Left renal cortex interstitium (tissue), 4 donors: ENCODE measurements at regions not wholly inside any gene's neighbourhood (a gene's known extent, or its start where the extent isn't known, plus 50 kb on each side); places are given as distances from the start of the nearest gene placed in this dataset.
"Not testable (repeated sequence)": the region's sequence is repeated elsewhere in the genome, so short reads cannot be mapped to it uniquely, and the experiment has no call there.

ENCODE experiments used
- DNase-seq, 4 donors: peaks; one replicate each; pipeline ENCODE4 v3.0.0-alpha.2; 2013; ENCODE audit warnings: low read depth in 4 of 4, low spot score in 2 of 4, missing footprints in 1 of 4

- DNase-seq, result no peak
Observed at GRCh38 chr18:55731594-55732042, 143.6 kb upstream of the TCF4 start.

DNA sequence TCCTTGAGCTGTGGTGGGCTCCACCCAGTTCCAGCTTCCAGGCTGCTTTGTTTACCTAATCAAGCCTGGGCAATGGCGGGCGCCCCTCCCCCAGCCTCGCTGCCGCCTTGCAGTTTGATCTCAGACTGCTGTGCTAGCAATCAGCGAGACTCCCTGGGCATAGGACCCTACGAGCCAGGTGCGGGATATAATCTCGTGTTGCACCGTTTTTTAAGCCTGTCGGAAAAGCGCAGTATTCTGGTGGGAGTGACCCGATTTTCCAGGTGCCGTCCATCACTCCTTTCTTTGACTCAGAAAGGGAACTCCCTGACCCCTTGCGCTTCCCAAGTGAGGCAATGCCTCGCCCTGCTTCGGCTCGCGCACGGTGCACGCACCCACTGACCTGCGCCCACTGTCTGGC is 133.0 kb upstream of the TCF4 start:
- DNase-seq, result not testable (repeated sequence)

GRCh38 chr18:55713707-55714106 is 125.7 kb upstream of the TCF4 start:
- DNase-seq, result no peak

GRCh38 chr18:55706898-55707297 is 118.9 kb upstream of the TCF4 start:
- no peak for DNase-seq

DNA sequence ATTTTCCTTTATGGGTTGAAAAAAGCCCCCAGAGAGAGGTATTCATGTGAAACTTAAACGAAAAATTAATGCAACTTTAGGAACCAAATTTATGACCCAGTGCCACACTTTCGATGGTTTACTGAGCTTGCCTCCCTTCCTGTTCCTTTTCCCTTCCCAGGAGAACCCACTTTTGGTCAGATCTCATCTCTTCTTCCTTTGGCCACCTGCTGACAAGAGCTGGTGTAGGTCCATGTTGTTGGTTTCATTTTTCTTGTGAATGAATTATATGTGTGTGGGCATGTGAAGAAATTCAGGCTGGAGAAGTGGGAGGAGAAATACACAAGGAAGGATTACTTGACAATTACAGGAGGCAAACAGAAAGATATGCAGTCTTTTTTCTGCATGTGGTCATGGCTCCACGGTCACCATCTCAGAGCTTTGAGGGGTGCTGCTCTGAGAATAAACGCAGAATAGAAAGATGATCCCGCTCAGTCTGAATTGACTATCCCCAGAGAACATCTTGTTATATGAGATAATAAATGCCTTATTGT is 111.3 kb upstream of the TCF4 start:
- DNase-seq, result no peak

- DNase-seq, result no peak
Observed at GRCh38 chr18:55696811-55697210, 108.8 kb upstream of the TCF4 start.

GRCh38 chr18:55695091-55695490 is 107.1 kb upstream of the TCF4 start:
- DNase-seq, result no peak

- no peak for DNase-seq
Observed at GRCh38 chr18:55694291-55694690, 106.3 kb upstream of the TCF4 start.

- no peak for DNase-seq
Observed at GRCh38 chr18:55688030-55688429, 100.0 kb upstream of the TCF4 start.

DNA sequence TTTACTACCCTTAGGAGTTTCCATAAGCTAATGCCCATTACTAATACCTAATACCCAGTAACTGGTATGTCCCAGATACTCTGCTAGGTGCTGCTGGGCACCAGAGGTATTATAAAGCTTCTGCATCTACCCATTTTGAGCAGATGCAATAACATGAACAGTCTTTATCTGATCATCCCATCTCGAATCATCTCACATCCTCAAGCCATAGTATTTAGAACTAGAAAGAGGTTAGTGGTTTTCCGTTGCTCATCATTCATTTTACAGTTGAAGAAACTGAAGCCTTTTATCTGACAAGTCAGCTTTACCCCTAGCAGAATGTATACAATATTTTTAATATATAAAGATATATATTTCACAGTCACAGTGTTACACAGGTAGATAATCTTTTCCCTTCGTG is 99.1 kb upstream of the TCF4 start:
- no peak for DNase-seq

- DNase-seq, result no peak
Observed at GRCh38 chr18:55685638-55686037, 97.6 kb upstream of the TCF4 start.

DNA sequence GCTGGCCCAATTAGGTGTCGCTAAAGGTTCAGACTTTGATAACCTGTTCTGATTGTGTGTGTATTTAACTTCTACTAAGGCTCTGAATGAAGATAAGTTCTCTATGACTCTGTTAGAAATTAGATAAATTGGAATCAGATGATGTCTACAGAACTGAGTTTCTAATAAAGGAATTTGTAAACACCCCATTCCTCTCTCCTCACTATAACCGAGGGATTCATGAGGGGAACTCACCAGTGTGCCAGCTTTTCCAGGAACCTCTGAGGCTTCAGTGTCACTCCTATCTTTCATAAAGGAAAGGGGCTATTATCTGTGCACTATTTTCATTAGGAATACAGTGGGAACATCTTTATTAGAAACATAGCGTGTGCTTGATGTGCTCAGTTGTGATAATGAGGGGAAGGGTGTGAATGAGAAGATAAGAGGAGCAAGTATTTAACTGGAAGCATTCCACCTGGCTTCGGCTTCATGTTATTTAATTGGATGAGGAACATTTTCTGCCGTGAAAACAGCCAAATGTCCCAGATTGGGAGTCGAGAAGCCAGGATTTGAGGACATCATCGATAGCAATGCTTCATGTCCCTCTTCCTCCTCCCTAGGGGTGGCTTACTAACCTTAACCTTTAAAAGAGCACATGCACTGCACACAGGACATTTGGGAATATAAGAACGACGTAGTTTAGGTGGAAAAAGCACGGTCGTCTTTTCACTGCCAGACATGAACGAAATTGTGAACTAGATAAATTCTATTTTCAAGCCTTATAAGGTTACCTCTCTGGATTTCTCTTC is 84.8 kb upstream of the TCF4 start:
- no peak for DNase-seq

- DNase-seq, result no peak
Observed at GRCh38 chr18:55665506-55665905, 77.5 kb upstream of the TCF4 start.

GRCh38 chr18:55664758-55665400 is 76.9 kb upstream of the TCF4 start:
- not testable (repeated sequence) for DNase-seq

GRCh38 chr18:55663891-55664290 is 75.9 kb upstream of the TCF4 start:
- DNase-seq, result no peak

- DNase-seq, result no peak
Observed at GRCh38 chr18:55658598-55658997, 70.6 kb upstream of the TCF4 start.

DNA sequence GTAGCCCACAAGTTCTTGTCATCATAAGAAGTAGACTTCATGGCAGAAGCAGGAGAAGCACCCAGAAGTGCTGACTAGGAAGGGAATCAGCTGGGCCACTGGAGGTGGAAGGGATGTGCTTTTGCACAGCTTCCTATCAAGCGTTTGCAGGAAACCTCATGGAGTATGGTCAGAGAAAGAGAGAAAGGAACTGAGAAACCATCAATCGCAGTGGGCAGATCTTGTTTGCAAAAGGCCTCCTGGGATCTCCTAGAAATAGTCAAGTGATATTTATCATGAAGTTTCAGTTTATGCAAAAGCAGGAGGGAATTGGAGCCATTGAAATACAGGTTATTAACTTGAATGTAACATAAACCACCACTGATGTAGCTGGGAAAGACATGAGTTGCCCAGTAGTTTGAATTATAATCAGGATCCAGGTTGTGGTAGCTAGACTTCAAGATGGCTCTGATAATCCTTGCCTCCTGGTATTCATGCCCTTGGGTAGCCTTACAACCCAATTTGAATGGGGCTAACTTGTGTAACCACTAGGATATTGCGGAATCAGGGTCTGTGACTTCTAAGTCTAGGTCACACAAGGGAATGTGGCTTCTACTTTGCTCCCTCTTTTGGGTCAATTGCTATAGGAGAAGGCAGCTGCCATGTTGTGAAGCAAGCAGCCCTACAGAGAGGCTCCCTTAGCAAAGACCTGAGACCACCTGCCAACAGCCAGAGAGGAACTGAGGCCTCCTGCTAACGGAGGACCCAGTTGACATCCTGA is 69.8 kb upstream of the TCF4 start:
- no peak for DNase-seq

- no peak for DNase-seq
Observed at GRCh38 chr18:55654986-55655385, 67.0 kb upstream of the TCF4 start.

DNA sequence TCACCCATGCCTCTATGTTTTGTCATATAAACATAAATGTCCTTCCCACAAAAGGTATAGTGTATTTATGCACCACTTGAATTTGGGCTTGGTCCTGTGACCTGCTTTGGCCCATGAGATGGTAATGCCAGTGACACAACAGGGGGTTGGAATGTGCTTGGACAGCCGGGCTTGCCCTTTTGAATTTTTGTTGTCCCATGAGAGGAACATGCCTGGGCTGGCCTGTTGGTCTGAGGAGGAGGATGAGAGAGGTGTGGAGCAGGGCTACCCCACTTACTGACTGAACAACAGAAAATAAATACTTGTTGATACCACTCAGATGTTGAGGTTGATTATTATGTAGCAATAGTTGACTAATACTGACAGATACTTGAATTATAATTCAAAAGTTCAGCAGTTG is 63.2 kb upstream of the TCF4 start:
- no peak for DNase-seq

DNA sequence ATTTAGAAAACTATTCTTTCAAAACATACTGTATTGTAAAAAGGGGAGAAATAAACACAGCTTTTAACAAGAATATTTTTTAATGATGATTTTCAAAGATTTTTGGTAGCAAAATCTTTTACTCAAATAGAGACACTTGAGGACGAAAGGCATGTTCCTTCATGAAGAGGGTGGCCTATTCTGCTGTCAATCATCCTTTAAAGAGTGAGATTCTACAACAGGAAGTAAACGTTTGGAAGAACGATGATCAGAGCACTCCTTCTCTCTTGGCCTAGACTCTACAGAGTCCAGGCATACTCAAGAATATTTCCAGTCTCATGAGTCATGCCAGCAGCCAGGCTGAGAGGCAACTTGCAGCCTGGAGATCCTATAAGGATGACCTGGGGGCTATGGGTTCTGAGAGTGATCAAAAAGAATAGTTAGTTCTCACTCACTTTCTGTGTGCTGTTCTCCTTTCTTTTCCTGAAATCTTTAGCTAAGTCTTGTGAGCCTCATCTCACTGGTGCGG is 62.4 kb upstream of the TCF4 start:
- DNase-seq, result no peak

DNA sequence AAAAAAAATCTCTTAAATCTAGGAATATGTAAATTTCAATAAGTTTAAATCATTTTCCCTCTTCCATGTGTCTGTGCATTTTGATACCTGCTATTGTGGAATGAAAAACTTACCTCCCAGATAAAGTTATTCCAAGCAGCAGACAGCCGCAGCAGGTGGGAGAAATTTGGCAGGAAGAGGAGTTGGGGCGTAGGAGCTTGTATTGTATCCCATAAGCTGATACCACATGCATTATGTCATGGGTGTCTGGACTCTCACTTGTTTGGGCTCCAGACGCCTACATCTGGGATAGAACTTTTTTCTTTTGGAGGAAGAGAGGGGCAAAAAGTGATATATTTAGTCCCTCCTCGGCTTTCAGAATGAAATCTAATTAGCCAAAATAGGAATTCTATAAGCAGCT is 59.3 kb upstream of the TCF4 start:
- no peak for DNase-seq
